AG04450 (cell line): ENCODE measurements at regions not wholly inside any gene's neighbourhood (a gene's known extent, or its start where the extent isn't known, plus 50 kb on each side); places are given as distances from the start of the nearest gene placed in this dataset.

Experiments
- CTCF ChIA-PET: fragments of 300-600, 350-600 bp; formaldehyde crosslinking; extraction: SDS; loops from one replicate; lab custom pipeline; 2022; ENCODE audit warnings: antibody characterized with exemption, inconsistent platforms; lab: Charles Lee
- POLR2A ChIA-PET: fragments of 350-600 bp; formaldehyde crosslinking; extraction: SDS; loops from one replicate; lab custom pipeline; 2021; ENCODE audit warnings: antibody characterized with exemption, inconsistent platforms; lab: Yijun Ruan, JAX
- DNase-seq: peaks from one replicate; pipeline ENCODE4 v3.0.0-alpha.2; 2011; ENCODE audit warnings: low read depth, low spot score
- H3K27ac ChIP-seq: one replicate; pipeline ENCODE4 v1.5.1; 2012; ENCODE audit warnings: low read depth, low read length, control low read depth
- H3K27me3 ChIP-seq: one replicate; pipeline ENCODE4 v1.6.0; 2012; ENCODE audit warnings: low read length; ENCODE audit not compliant: control insufficient read depth, insufficient read depth
- H3K4me3 ChIP-seq: 2 replicates; pipeline ENCODE4 v1.5.1; 2011; ENCODE audit warnings: mild to moderate bottlenecking, low read depth, low read length, control low read depth
- H3K9me3 ChIP-seq: 2 replicates; pipeline ENCODE4 v1.5.1; 2012; ENCODE audit warnings: low read length; ENCODE audit not compliant: control insufficient read depth, insufficient read depth
- CTCF ChIP-seq: IDR thresholded peaks from 2 replicates; pipeline ENCODE4 v1.5.1; 2011; ENCODE audit warnings: low read depth, low read length, control low read depth, inconsistent platforms

GRCh38 chr5:107805166-107805565 lies 134.4 kb upstream of the EFNA5 start:
- Histone ChIP-seq H3K4me3 (no peak overlapping the region), H3K27me3 (no peaks in the 10 kb centered on the region), H3K9me3 (no peaks in the 10 kb centered on the region; the same call in 1 of the 2 replicates), H3K27ac (no peak overlapping the region)
- POLR2A ChIA-PET, result no interaction called here
- TF ChIP-seq CTCF, result no peak
- CTCF ChIA-PET, result interaction anchor here (0.6 kb wide), 1 partner anchor 1535 kb away, joined by 3 read pairs; no protein-coding TSS in a partner anchor
- no peak for DNase-seq

- ChIA-PET CTCF (no interaction called here), POLR2A (no interaction called here)
- Histone ChIP-seq H3K9me3 (no peaks in the 10 kb centered on the region; the same call in 1 of the 2 replicates), H3K4me3 (no peak overlapping the region), H3K27ac (no peak overlapping the region), H3K27me3 (no peaks in the 10 kb centered on the region)
- TF ChIP-seq CTCF, result no peak
- DNase-seq, result no peak
Measured at GRCh38 chr5:107803728-107804127, 133.0 kb upstream of the EFNA5 start.

- Histone ChIP-seq H3K4me3 (no peak overlapping the region), H3K9me3 (no peaks in the 10 kb centered on the region)
Measured at GRCh38 chr5:107801061-107801460, 130.3 kb upstream of the EFNA5 start.

GRCh38 chr5:107799306-107799705 lies 128.6 kb upstream of the EFNA5 start:
- Histone ChIP-seq H3K9me3 (no peaks in the 10 kb centered on the region), H3K27ac (no peak overlapping the region), H3K4me3 (no peak overlapping the region), H3K27me3 (no peaks in the 10 kb centered on the region)
- POLR2A ChIA-PET, result no interaction called here
- CTCF ChIA-PET, result interaction anchor here (1.1 kb wide), 1 partner anchor 13 kb away, joined by 3 read pairs; no protein-coding TSS in a partner anchor
- no peak for TF ChIP-seq CTCF
- no peak for DNase-seq

More at GRCh38 chr5:107801061-107801460, 130.3 kb upstream of the EFNA5 start:
- no peak for DNase-seq
- TF ChIP-seq CTCF, result no peak
- no peak overlapping the region for H3K27ac ChIP-seq
- POLR2A ChIA-PET, result no interaction called here
- no peaks in the 10 kb centered on the region for H3K27me3 ChIP-seq
- CTCF ChIA-PET, result no interaction called here

GRCh38 chr5:107796797-107797196 lies 126.1 kb upstream of the EFNA5 start:
- Histone ChIP-seq H3K4me3 (no peak overlapping the region), H3K27ac (no peak overlapping the region), H3K27me3 (no peaks in the 10 kb centered on the region), H3K9me3 (no peaks in the 10 kb centered on the region)
- ChIA-PET CTCF (interaction anchor here (0.6 to 1.3 kb wide), 3 partner anchors 11 to 614 kb away, joined by 3 to 4 read pairs (median 3); no protein-coding TSS in a partner anchor), POLR2A (no interaction called here)
- DNase-seq, result no peak
- TF ChIP-seq CTCF, result peak; percentile 43
